OCI-LY7 (cell line): ENCODE measurements at regions not wholly inside any gene's neighbourhood (a gene's known extent, or its start where the extent isn't known, plus 50 kb on each side); places are given as distances from the start of the nearest gene placed in this dataset.

ENCODE experiments used
- BruUV-seq: library from RNA; stranded (reverse); fragments of 400-500 nt; replicated peaks from 2 replicates; lab custom pipeline; 2021; lab: Mats Ljungman, UMichigan
- CTCF ChIA-PET: fragments of 300-600 bp; sonication (Branson Sonifier 250); formaldehyde crosslinking; loops from one replicate; lab custom pipeline; 2022; ENCODE audit warnings: antibody characterized with exemption; ENCODE audit not compliant: unreplicated experiment; lab: Charles Lee
- POLR2A ChIA-PET: fragments of 300-600 bp; sonication (Branson Sonifier 250); formaldehyde crosslinking; loops from one replicate; lab custom pipeline; 2022; ENCODE audit warnings: antibody characterized with exemption; lab: Charles Lee
- DNase-seq: peaks from one replicate; pipeline ENCODE4 v3.0.0-alpha.2; 2015; ENCODE audit warnings: low spot score
- H2AFZ ChIP-seq: fragments of 200-600 bp; sonication (generic), shearing (Covaris generic); 2 replicates; pipeline ENCODE4 v1.6.1; 2014; ENCODE audit warnings: mild to moderate bottlenecking, antibody characterized with exemption, low read length, moderate library complexity
- H3K27ac ChIP-seq: fragments of 200-600 bp; sonication (generic); 2 replicates; pipeline ENCODE4 v1.5.1; 2014; ENCODE audit warnings: mixed run types, low read depth, mild to moderate bottlenecking, moderate library complexity, low read length, inconsistent platforms; ENCODE audit not compliant: poor library complexity, severe bottlenecking
- H3K36me3 ChIP-seq: fragments of 200-600 bp; sonication (generic); 2 replicates; pipeline ENCODE4 v1.6.1; 2014; ENCODE audit warnings: mild to moderate bottlenecking, antibody characterized with exemption, low read length, moderate library complexity, mixed read lengths; ENCODE audit not compliant: insufficient read depth
- H3K4me1 ChIP-seq: fragments of 200-600 bp; sonication (generic); 2 replicates; pipeline ENCODE4 v1.5.1; 2014; ENCODE audit warnings: mild to moderate bottlenecking, low read length; ENCODE audit not compliant: insufficient read depth, poor library complexity, severe bottlenecking
- H3K4me2 ChIP-seq: fragments of 200-600 bp; sonication (generic); 2 replicates; pipeline ENCODE4 v1.6.1; 2014; ENCODE audit warnings: mild to moderate bottlenecking, low read length
- H3K4me3 ChIP-seq: fragments of 200-600 bp; sonication (generic); 2 replicates; pipeline ENCODE4 v1.5.1; 2014; ENCODE audit warnings: mild to moderate bottlenecking, low read depth, low read length; ENCODE audit not compliant: poor library complexity, severe bottlenecking
- H3K79me2 ChIP-seq: fragments of 200-600 bp; sonication (generic); 2 replicates; pipeline ENCODE4 v1.6.1; 2016; ENCODE audit warnings: low read depth, mild to moderate bottlenecking, low read length, moderate library complexity, mixed read lengths; ENCODE audit not compliant: insufficient read depth
- H3K9me2 ChIP-seq: fragments of 200-600 bp; sonication (generic); 2 replicates; pipeline ENCODE4 v1.6.1; 2016; ENCODE audit warnings: mild to moderate bottlenecking, low read length, mixed read lengths; ENCODE audit not compliant: insufficient read depth
- H3K9me3 ChIP-seq: fragments of 200-600 bp; sonication (generic); 2 replicates; pipeline ENCODE4 v1.6.1; 2014; ENCODE audit warnings: mild to moderate bottlenecking, mixed run types, low read length, mixed read lengths
- H4K20me1 ChIP-seq: fragments of 200-600 bp; sonication (generic); 2 replicates; pipeline ENCODE4 v1.6.1; 2014; ENCODE audit warnings: mild to moderate bottlenecking, antibody characterized with exemption, low read length, moderate library complexity, mixed read lengths; ENCODE audit not compliant: insufficient read depth
- EZH2phosphoT487 ChIP-seq: fragments of 200-600 bp; sonication (generic); IDR thresholded peaks from 2 replicates; pipeline ENCODE4 v1.6.1; 2018; ENCODE audit warnings: low read depth, borderline replicate concordance, mild to moderate bottlenecking, mixed run types, antibody characterized with exemption, low read length, moderate library complexity, mixed read lengths
- intact Hi-C: fragments of 100-400 bp; cut with micrococcal nuclease; formaldehyde crosslinking; loops from one replicate; pipeline ENCODE4 v1.10.0; 2022; ENCODE audit not compliant: unreplicated experiment
- TF ChIP-seq, protein P1 (sequence below): fragments of 200-600 bp; sonication (generic); conservative IDR thresholded peaks from 2 replicates; pipeline ENCODE4 v1.5.1; 2014; ENCODE audit warnings: mild to moderate bottlenecking, antibody characterized with exemption, low read length, moderate library complexity, mixed read lengths

DNA sequence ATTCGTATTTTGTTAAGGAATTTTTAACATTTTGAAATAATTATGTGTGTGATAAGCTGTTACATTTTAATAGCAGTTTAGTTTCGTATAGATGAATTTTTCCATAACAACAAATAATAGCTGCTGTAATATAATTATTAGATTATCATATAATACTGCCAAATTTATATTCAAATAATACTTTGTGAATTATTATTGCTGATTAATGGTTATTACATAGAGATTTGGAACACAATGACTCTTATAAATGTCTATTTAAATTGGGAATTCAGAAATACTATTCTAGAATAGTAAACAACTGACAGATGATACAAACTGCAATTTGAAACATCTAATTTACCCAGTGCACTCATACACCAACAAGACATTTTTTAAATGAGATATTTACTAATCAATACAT, 73.2 kb upstream of the NEK7 start:
- Histone ChIP-seq H3K4me1 (no peaks in the 10 kb centered on the region), H3K4me3 (no peak overlapping the region), H3K79me2 (no peaks in the 10 kb centered on the region), H3K4me2 (no peak overlapping the region), H3K9me2 (no peaks in the 10 kb centered on the region), H3K9me3 (no peaks in the 10 kb centered on the region), H2AFZ (no peak overlapping the region), H4K20me1 (no peaks in the 10 kb centered on the region), H3K27ac (no peak overlapping the region), H3K36me3 (no peaks in the 10 kb centered on the region)
- intact Hi-C loops = no loop called here
- TF ChIP-seq, protein P1, sequence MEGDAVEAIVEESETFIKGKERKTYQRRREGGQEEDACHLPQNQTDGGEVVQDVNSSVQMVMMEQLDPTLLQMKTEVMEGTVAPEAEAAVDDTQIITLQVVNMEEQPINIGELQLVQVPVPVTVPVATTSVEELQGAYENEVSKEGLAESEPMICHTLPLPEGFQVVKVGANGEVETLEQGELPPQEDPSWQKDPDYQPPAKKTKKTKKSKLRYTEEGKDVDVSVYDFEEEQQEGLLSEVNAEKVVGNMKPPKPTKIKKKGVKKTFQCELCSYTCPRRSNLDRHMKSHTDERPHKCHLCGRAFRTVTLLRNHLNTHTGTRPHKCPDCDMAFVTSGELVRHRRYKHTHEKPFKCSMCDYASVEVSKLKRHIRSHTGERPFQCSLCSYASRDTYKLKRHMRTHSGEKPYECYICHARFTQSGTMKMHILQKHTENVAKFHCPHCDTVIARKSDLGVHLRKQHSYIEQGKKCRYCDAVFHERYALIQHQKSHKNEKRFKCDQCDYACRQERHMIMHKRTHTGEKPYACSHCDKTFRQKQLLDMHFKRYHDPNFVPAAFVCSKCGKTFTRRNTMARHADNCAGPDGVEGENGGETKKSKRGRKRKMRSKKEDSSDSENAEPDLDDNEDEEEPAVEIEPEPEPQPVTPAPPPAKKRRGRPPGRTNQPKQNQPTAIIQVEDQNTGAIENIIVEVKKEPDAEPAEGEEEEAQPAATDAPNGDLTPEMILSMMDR = no peak
- no peak for TF ChIP-seq EZH2phosphoT487
- no TSS peak for BruUV-seq
- ChIA-PET POLR2A (interaction anchor here (0.8 kb wide), 1 partner anchor 40 kb away, joined by 3 read pairs; no protein-coding TSS in a partner anchor), CTCF (no interaction called here)
- no peak for DNase-seq

DNA sequence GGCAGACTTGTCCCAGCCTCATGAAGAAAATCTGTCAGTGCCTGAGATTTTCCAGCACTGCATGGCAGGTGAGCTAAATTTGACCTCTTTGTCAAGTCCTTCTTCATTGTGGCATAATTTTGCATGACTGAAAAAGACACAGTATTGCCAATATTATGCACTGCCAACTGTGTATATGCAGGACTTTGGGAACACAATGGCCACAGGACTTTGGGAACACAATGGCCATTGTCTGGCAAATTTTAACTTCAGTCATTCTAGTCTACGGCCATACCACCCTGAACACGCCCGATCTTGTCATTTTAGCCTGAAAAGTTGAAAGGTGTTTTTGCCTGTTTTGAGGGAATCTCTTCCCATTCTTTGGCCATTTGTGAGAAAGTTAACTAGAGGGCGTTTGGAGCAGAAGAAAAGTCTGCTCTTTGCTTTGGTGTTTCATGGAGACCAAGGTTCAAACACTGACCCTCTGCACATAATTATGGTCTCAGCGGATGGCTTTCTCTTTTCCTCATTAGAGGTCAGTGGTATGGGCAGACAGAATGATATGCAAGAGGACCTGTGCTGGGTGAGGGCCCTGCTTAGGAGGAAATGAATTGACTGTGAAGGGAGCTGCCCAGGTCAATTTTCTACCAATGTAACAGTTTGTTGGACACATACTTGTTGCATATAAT, 72.4 kb upstream of the NEK7 start:
- no TSS peak for BruUV-seq
- Histone ChIP-seq H3K79me2 (no peaks in the 10 kb centered on the region), H2AFZ (no peak overlapping the region), H3K4me3 (no peak overlapping the region), H3K4me2 (no peak overlapping the region), H3K9me3 (no peaks in the 10 kb centered on the region), H4K20me1 (no peaks in the 10 kb centered on the region), H3K4me1 (no peaks in the 10 kb centered on the region), H3K27ac (no peak overlapping the region), H3K9me2 (no peaks in the 10 kb centered on the region), H3K36me3 (no peaks in the 10 kb centered on the region)
- intact Hi-C loops = no loop called here
- CTCF ChIA-PET = no interaction called here
- no peak for DNase-seq
- POLR2A ChIA-PET = interaction anchor here (0.6 kb wide), 1 partner anchor 611 kb away, joined by 3 read pairs; no protein-coding TSS in a partner anchor
- TF ChIP-seq EZH2phosphoT487 = no peak

DNA sequence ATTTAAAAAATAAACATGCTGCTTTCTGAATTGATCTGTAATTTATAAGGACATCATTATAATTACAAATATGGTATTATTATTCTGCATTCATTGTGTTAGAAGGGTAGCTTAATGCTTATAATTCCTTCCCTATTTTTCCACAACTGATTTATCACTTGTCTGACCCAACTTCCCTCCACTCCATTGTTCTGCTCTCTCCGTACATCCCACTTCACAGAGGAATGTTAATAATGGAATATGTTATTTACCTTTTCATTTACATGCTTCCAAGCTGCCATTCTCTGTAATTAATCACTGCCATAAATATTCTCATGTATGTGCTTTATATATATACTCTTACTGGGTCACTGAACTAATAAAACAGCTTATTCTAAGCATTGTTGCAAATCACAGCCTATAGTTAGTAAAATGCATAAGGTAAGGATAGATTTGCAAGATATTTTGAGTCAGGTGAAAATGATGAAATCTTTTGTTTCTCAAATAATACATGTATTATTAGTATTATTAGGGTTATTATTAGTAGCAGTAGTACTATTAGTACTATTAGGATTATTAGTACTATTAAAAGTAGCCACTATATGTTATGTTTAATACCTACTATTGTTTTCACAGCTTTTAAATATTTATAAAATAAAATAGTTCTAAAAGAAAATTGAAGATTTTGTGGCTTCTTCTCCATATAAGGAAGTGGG, 70.6 kb upstream of the NEK7 start:
- no peak for DNase-seq
- H3K36me3 ChIP-seq = no peaks in the 10 kb centered on the region
- no peaks in the 10 kb centered on the region for H3K9me2 ChIP-seq
- H4K20me1 ChIP-seq = no peaks in the 10 kb centered on the region
- no peaks in the 10 kb centered on the region for H3K79me2 ChIP-seq
- H2AFZ ChIP-seq = no peak overlapping the region
- H3K4me1 ChIP-seq = no peaks in the 10 kb centered on the region
- intact Hi-C loops = loop anchor here (5.0 kb wide), 1 partner anchor 271 kb away; no protein-coding TSS in a partner anchor
- ChIA-PET POLR2A (interaction anchor here (0.6 to 0.9 kb wide), 4 partner anchors 42 to 512 kb away, joined by 3 read pairs; no protein-coding TSS in a partner anchor), CTCF (interaction anchor here (0.6 kb wide), 1 partner anchor 653 kb away, joined by 3 read pairs; no protein-coding TSS in a partner anchor)
- TF ChIP-seq, protein P1 = no peak
- TF ChIP-seq EZH2phosphoT487 = no peak
- H3K4me3 ChIP-seq = no peak overlapping the region
- BruUV-seq = no TSS peak
- no peaks in the 10 kb centered on the region for H3K9me3 ChIP-seq
- no peak overlapping the region for H3K4me2 ChIP-seq
- H3K27ac ChIP-seq = no peak overlapping the region
